ENCODE measurements at regions not wholly inside any gene's neighbourhood (a gene's known extent, or its start where the extent isn't known, plus 50 kb on each side); places are given as distances from the start of the nearest gene placed in this dataset.

DNA sequence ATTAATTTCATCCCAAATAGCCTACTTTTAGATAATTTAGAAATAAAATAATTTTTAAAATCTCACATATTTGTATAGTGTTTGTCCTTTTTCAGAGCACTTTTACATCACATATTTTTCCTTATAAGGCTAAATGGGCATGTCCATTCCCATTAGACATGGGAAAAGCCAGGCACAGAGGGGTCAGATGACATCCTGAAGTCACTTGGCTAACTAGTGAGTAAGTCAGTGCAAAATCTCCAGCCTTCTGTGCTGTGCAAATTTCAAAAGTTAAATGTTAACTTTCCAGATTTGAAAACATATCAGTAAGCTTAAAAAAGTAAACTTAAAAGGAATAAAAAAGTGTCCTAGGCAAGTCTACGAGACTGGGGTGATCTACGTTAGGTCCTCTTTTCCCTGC lies 117.4 kb downstream of the EMP1 start:
- no peak for TF ChIP-seq POLR2AphosphoS5 (IDR thresholded peaks at IDR 0.05; ENCODE audit: low read depth)
- TF ChIP-seq, protein P1, sequence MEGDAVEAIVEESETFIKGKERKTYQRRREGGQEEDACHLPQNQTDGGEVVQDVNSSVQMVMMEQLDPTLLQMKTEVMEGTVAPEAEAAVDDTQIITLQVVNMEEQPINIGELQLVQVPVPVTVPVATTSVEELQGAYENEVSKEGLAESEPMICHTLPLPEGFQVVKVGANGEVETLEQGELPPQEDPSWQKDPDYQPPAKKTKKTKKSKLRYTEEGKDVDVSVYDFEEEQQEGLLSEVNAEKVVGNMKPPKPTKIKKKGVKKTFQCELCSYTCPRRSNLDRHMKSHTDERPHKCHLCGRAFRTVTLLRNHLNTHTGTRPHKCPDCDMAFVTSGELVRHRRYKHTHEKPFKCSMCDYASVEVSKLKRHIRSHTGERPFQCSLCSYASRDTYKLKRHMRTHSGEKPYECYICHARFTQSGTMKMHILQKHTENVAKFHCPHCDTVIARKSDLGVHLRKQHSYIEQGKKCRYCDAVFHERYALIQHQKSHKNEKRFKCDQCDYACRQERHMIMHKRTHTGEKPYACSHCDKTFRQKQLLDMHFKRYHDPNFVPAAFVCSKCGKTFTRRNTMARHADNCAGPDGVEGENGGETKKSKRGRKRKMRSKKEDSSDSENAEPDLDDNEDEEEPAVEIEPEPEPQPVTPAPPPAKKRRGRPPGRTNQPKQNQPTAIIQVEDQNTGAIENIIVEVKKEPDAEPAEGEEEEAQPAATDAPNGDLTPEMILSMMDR (IDR thresholded peaks at IDR 0.05; ENCODE audit: insufficient read depth, low read length), result no peak
